ENCODE measurements at regions not wholly inside any gene's neighbourhood (a gene's known extent, or its start where the extent isn't known, plus 50 kb on each side); places are given as distances from the start of the nearest gene placed in this dataset.

DNA sequence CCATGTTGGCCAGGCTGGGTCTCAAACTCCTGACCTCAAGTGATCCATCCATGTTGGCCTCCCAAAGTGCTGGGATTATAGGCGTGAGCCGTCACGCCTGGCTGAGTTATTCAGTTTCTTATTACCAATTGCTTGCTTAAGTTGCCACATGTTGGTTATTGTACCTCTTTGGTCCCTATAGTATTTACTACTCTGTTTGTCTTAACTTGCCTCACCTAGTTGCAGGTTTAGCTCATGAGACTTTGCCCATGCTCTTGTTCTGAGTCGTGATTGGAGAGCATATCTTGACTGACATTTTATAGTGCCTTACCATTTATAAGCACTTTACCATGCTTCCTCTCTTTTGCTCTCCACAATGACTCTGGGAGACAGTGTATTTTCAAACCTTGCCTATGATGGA lies 134.2 kb upstream of the HDGFL1 start:
- Histone ChIP-seq H3K4me3 (ENCODE audit: low read length) (no peak overlapping the region), H3K9me3 (ENCODE audit: control insufficient read depth, low read length) (no peaks in the 10 kb centered on the region), H3K36me3 (ENCODE audit: control insufficient read depth, insufficient read depth, low read length, severe bottlenecking) (no peaks in the 10 kb centered on the region), H3K27me3 (replicated peaks; ENCODE audit: control insufficient read depth, insufficient read depth, low read length) (no peaks in the 10 kb centered on the region), H3K4me1 (ENCODE audit: control insufficient read depth, insufficient read depth, low read length) (no peaks in the 10 kb centered on the region), H3K9ac (ENCODE audit: low read length) (no peak overlapping the region)
- no peak for DNase-seq (ENCODE audit: low read depth)

DNA sequence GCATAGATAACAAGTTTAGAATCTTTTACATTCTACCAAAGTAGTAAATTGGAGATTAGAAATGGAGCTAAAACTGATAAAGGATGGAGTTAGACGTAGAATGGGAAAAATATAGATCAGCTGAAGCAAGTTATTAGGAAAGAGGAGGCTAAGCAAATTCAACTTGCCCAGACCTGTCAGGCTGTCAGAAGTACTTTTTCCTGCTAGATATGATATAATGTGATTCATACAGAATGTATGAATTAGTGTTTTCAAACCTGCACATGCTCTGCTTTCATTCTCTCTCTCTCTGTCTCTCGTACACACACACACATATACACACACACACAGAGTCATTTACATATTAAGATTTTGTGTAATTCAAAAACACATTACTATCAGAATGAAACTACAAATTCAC lies 133.2 kb upstream of the HDGFL1 start:
- Histone ChIP-seq H3K4me3 (ENCODE audit: low read length) (no peak overlapping the region), H3K27me3 (replicated peaks; ENCODE audit: control insufficient read depth, insufficient read depth, low read length) (no peaks in the 10 kb centered on the region), H3K36me3 (ENCODE audit: control insufficient read depth, insufficient read depth, low read length, severe bottlenecking) (no peaks in the 10 kb centered on the region), H3K9me3 (ENCODE audit: control insufficient read depth, low read length) (no peaks in the 10 kb centered on the region), H3K9ac (ENCODE audit: low read length) (no peak overlapping the region), H3K4me1 (ENCODE audit: control insufficient read depth, insufficient read depth, low read length) (no peaks in the 10 kb centered on the region)
- DNase-seq (ENCODE audit: low read depth): no peak

DNA sequence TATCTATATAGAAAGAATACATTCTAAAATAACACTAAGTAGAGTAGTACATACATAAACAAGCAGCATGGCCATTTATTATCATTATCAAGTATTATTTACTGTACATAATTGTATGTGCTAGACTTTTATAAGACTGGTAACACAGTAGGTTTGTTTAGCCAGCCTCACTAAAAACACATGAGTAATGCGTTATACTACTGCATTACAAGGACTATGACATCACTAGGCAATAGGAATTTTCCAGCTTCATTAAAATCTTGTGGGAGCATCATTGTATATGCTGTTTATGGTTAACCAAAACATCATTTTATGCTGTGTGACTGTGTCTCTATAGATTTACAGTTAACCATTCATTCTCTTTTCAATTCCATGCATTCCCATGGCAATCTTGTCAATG lies 131.7 kb upstream of the HDGFL1 start:
- Histone ChIP-seq H3K4me1 (ENCODE audit: control insufficient read depth, insufficient read depth, low read length) (no peaks in the 10 kb centered on the region), H3K9me3 (ENCODE audit: control insufficient read depth, low read length) (no peaks in the 10 kb centered on the region), H3K4me3 (ENCODE audit: low read length) (no peak overlapping the region), H3K36me3 (ENCODE audit: control insufficient read depth, insufficient read depth, low read length, severe bottlenecking) (no peaks in the 10 kb centered on the region), H3K27me3 (replicated peaks; ENCODE audit: control insufficient read depth, insufficient read depth, low read length) (no peaks in the 10 kb centered on the region), H3K9ac (ENCODE audit: low read length) (no peak overlapping the region)
- no peak for DNase-seq (ENCODE audit: low read depth)

DNA sequence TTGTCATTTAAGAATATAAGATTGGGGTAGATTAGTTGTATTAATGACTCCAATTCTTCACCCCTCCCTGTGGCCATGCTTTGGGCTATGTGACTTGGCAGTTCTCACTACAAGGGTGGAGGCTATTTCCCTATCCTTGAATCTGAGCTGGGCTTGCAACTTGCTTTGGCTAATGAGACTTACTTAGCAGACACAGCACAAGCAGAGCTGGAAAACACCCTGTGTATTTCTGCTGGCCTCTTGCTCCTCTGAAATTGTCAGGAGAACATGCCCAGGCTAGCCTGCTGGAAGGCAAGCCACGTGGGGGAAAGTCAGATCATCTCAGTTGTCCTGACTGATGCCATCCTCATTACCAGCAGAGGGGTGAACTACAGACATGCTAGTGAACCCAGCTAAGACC lies 126.5 kb upstream of the HDGFL1 start:
- H3K27me3 ChIP-seq (replicated peaks; ENCODE audit: control insufficient read depth, insufficient read depth, low read length): no peaks in the 10 kb centered on the region
- H3K4me3 ChIP-seq (ENCODE audit: low read length): no peak overlapping the region
- peak; percentile 29 for DNase-seq (ENCODE audit: low read depth)
- H3K4me1 ChIP-seq (ENCODE audit: control insufficient read depth, insufficient read depth, low read length): no peaks in the 10 kb centered on the region
- H3K9ac ChIP-seq (ENCODE audit: low read length): no peak overlapping the region
- H3K36me3 ChIP-seq (ENCODE audit: control insufficient read depth, insufficient read depth, low read length, severe bottlenecking): no peaks in the 10 kb centered on the region
- peaks cover 4% of the 10 kb centered on the region for H3K9me3 ChIP-seq (ENCODE audit: control insufficient read depth, low read length)

DNA sequence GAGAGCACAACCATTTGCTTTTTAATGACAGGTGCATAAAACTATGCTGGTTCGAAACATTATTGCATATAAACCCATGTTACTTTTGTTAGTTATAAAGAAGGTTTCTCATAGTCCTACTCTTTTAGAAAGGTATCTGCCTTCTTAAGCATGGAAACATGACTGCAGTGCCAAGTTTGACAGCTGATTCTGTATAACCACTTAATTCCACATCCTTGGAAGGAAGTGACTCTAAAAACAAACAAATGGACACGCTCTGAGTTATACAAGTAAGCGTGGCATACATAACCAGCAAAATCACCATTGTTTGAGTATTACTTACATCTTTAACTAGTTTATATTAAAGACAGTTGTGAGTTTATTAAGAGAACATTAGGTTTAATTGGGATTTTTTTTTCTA lies 125.0 kb upstream of the HDGFL1 start:
- Histone ChIP-seq H3K36me3 (ENCODE audit: control insufficient read depth, insufficient read depth, low read length, severe bottlenecking) (no peaks in the 10 kb centered on the region), H3K9me3 (ENCODE audit: control insufficient read depth, low read length) (peaks cover 4% of the 10 kb centered on the region), H3K9ac (ENCODE audit: low read length) (no peak overlapping the region), H3K4me3 (ENCODE audit: low read length) (no peak overlapping the region), H3K4me1 (ENCODE audit: control insufficient read depth, insufficient read depth, low read length) (no peaks in the 10 kb centered on the region), H3K27me3 (replicated peaks; ENCODE audit: control insufficient read depth, insufficient read depth, low read length) (no peaks in the 10 kb centered on the region)
- no peak for DNase-seq (ENCODE audit: low read depth)

DNA sequence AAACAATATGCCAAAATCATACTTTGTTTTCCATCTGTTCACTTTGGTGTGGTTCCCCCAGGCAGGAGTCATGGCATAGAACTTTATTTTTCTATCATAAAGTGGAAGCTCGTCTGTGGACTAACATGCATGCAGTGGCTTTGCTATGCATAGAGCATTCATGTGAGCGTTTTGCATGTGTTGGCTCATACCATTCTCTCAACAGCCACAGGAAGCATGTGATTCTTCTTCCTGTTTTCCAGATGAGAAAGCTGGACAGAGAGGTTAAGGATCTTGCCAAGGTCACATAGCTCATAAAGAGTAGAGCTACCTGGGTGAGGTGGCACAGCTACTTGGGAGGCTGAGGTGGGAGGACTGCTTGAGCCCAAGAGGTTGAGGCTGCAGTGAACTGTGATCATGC lies 123.4 kb upstream of the HDGFL1 start:
- peaks cover 4% of the 10 kb centered on the region for H3K9me3 ChIP-seq (ENCODE audit: control insufficient read depth, low read length)
- no peak overlapping the region for H3K4me3 ChIP-seq (ENCODE audit: low read length)
- no peaks in the 10 kb centered on the region for H3K27me3 ChIP-seq (replicated peaks; ENCODE audit: control insufficient read depth, insufficient read depth, low read length)
- no peaks in the 10 kb centered on the region for H3K4me1 ChIP-seq (ENCODE audit: control insufficient read depth, insufficient read depth, low read length)
- no peak overlapping the region for H3K9ac ChIP-seq (ENCODE audit: low read length)
- H3K36me3 ChIP-seq (ENCODE audit: control insufficient read depth, insufficient read depth, low read length, severe bottlenecking): no peaks in the 10 kb centered on the region
- no peak for DNase-seq (ENCODE audit: low read depth)

DNA sequence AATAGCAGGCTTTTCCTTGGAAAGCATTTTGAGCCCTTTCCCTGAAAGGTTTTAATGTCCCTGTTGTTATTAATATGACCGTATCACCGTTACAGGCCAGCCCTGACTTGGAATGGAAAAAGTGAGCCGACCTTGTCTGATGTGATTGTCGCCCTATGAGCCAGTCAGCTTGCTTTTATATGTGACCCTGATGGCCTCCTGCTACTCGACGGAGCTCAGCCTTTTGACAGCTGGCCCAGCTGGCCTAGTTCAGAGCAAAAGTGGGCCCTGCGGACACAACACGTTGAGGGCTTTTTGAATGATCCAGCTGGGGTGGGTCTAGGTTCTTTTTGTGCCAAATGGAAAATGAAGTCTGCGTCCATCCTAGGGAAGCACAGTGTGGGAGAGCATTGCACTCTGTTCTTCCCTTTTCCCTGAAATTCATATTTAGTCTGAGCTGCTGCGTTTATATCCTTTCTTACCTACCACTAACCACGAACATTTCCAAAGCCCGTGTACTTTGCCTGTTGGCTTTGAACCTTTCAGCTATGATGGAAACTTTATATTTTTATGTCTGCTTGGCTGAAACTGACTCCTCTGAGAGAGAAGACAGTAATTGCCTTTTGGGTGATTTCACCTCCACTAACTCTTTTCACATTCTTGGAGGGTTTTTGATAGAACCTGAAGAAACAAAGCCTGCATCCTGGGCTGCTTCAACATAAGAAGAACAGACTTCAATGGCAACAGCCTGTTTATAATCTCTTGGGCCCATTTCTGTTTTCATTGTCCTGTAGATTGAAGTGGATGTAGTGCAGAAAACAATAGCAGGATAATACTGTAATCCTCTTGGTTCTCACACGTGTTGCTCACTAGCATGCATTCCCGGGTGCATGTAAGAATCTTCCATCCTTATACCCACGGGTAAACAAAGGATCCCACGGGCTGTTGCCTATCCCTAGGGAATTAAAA lies 121.8 kb upstream of the HDGFL1 start:
- Histone ChIP-seq H3K36me3 (ENCODE audit: control insufficient read depth, insufficient read depth, low read length, severe bottlenecking) (no peaks in the 10 kb centered on the region), H3K27me3 (replicated peaks; ENCODE audit: control insufficient read depth, insufficient read depth, low read length) (no peaks in the 10 kb centered on the region), H3K9me3 (ENCODE audit: control insufficient read depth, low read length) (peaks cover 4% of the 10 kb centered on the region), H3K9ac (ENCODE audit: low read length) (no peak overlapping the region), H3K4me1 (ENCODE audit: control insufficient read depth, insufficient read depth, low read length) (no peaks in the 10 kb centered on the region), H3K4me3 (ENCODE audit: low read length) (no peak overlapping the region)
- peak; percentile 26 for DNase-seq (ENCODE audit: low read depth)

DNA sequence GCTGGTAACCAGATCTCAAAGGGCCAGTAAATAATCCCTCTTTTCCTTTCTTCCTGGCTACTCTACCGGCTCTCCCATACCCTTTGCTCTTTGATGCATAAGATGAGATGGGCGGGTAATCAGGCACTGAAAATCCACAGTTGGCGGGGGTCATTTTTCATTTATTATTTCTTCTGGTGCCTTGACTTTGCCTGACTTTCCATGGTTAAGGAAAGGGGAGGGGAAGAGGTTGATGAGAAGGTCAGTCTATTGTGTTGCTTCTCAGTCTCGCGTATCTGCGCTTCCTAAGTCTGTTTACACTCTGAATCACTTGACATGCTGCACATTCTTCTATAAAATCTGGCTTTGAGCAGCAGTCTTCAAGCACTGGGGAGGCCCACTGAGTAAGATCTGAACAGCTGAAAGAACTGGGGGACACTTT lies 121.1 kb upstream of the HDGFL1 start:
- H3K4me1 ChIP-seq (ENCODE audit: control insufficient read depth, insufficient read depth, low read length): no peaks in the 10 kb centered on the region
- no peaks in the 10 kb centered on the region for H3K9me3 ChIP-seq (ENCODE audit: control insufficient read depth, low read length)
- no peaks in the 10 kb centered on the region for H3K36me3 ChIP-seq (ENCODE audit: control insufficient read depth, insufficient read depth, low read length, severe bottlenecking)
- DNase-seq (ENCODE audit: low read depth): peak; percentile 82
- no peak overlapping the region for H3K4me3 ChIP-seq (ENCODE audit: low read length)
- no peak overlapping the region for H3K9ac ChIP-seq (ENCODE audit: low read length)
- H3K27me3 ChIP-seq (replicated peaks; ENCODE audit: control insufficient read depth, insufficient read depth, low read length): no peaks in the 10 kb centered on the region

DNA sequence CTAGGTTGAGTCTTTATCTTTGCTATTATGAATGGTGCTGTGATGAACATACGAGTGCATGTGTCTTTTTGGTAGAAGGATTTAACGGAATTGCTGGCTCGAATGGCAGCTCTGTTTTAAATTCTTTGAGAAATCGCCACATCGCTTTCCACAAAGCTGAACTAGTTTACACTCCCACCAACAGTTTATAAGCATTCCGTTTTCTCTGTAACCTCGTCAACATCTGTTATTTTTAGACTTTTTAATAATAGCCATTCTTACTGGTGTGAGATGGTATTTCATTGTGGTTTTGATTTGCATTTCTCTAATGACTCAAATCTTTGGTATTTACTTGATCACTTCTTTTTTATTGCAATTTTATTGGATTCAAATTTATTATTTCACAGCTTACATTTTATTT lies 117.4 kb upstream of the HDGFL1 start:
- no peaks in the 10 kb centered on the region for H3K27me3 ChIP-seq (replicated peaks; ENCODE audit: control insufficient read depth, insufficient read depth, low read length)
- no peaks in the 10 kb centered on the region for H3K4me1 ChIP-seq (ENCODE audit: control insufficient read depth, insufficient read depth, low read length)
- no peak for DNase-seq (ENCODE audit: low read depth)
- H3K9ac ChIP-seq (ENCODE audit: low read length): no peak overlapping the region
- H3K9me3 ChIP-seq (ENCODE audit: control insufficient read depth, low read length): peaks cover 4% of the 10 kb centered on the region
- no peak overlapping the region for H3K4me3 ChIP-seq (ENCODE audit: low read length)
- no peaks in the 10 kb centered on the region for H3K36me3 ChIP-seq (ENCODE audit: control insufficient read depth, insufficient read depth, low read length, severe bottlenecking)

DNA sequence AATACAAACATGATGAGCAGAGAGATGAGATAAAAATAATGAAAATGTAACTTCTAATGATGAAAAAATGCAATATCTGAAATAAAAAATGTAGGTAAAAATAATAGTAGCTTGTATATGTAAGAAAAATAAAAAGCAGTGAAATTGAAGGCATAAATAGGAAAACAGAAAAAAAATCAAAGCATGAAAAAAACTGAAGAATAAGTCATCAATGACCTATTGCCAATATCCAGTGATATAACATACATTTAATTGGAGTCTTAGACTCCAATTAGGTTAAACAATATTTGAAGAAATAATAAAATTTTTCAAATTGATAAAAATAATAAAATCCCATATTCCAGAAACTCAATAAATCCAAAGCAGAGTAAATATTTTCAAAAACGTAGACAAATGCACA lies 114.0 kb upstream of the HDGFL1 start:
- H3K36me3 ChIP-seq (ENCODE audit: control insufficient read depth, insufficient read depth, low read length, severe bottlenecking): no peaks in the 10 kb centered on the region
- no peak overlapping the region for H3K9ac ChIP-seq (ENCODE audit: low read length)
- DNase-seq (ENCODE audit: low read depth): no peak

DNA sequence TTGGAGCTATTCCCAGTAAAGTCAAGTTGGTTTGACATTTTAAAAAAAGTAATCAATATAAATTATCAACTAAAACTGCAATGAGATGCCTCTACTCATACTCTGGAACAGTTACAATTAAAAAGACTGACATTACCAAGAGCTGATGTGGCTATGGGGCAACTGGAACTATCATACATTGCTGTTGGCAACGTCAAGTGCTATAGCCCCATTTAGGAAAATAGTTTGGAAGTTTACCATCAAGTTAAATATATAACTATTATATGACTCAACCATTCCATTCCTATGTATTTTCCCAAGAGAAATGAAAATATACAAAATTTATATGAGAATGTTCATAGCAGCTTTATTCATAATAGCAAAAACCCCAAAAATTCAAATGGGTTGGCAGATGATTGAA lies 111.4 kb upstream of the HDGFL1 start:
- Histone ChIP-seq H3K36me3 (ENCODE audit: control insufficient read depth, insufficient read depth, low read length, severe bottlenecking) (no peaks in the 10 kb centered on the region), H3K9ac (ENCODE audit: low read length) (no peak overlapping the region), H3K4me1 (ENCODE audit: control insufficient read depth, insufficient read depth, low read length) (no peaks in the 10 kb centered on the region), H3K4me3 (ENCODE audit: low read length) (no peak overlapping the region), H3K9me3 (ENCODE audit: control insufficient read depth, low read length) (peaks cover 4% of the 10 kb centered on the region), H3K27me3 (replicated peaks; ENCODE audit: control insufficient read depth, insufficient read depth, low read length) (no peaks in the 10 kb centered on the region)
- DNase-seq (ENCODE audit: low read depth): peak; percentile 29

More for the DNA sequence above, 114.0 kb upstream of the HDGFL1 start:
- no peaks in the 10 kb centered on the region for H3K4me1 ChIP-seq (ENCODE audit: control insufficient read depth, insufficient read depth, low read length)
- H3K4me3 ChIP-seq (ENCODE audit: low read length): no peak overlapping the region
- peaks cover 4% of the 10 kb centered on the region for H3K9me3 ChIP-seq (ENCODE audit: control insufficient read depth, low read length)
- no peaks in the 10 kb centered on the region for H3K27me3 ChIP-seq (replicated peaks; ENCODE audit: control insufficient read depth, insufficient read depth, low read length)
